ENCODE measurements at regions not wholly inside any gene's neighbourhood (a gene's known extent, or its start where the extent isn't known, plus 50 kb on each side); places are given as distances from the start of the nearest gene placed in this dataset.
"Not testable (repeated sequence)": the region's sequence is repeated elsewhere in the genome, so short reads cannot be mapped to it uniquely, and the experiment has no call there.

DNA sequence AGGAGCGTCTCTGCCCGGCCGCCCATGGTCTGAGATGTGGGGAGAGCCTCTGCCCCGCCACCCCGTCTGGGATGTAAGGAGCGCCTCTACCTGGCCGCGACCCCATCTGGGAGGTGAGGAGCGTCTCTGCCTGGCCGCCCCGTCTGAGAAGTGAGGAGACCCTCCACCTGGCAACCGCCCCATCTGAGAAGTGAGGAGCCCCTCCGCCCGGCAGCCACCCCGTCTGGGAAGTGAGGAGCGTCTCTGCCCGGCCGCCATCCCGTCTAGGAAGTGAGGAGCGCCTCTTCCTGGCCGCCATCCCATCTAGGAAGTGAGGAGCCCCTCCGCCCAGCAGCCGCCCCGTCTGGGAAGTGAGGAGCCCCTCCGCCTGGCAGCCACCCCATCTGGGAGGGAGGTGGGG is 551.9 kb downstream of the FAM181B start:
- TF ChIP-seq, protein P1, sequence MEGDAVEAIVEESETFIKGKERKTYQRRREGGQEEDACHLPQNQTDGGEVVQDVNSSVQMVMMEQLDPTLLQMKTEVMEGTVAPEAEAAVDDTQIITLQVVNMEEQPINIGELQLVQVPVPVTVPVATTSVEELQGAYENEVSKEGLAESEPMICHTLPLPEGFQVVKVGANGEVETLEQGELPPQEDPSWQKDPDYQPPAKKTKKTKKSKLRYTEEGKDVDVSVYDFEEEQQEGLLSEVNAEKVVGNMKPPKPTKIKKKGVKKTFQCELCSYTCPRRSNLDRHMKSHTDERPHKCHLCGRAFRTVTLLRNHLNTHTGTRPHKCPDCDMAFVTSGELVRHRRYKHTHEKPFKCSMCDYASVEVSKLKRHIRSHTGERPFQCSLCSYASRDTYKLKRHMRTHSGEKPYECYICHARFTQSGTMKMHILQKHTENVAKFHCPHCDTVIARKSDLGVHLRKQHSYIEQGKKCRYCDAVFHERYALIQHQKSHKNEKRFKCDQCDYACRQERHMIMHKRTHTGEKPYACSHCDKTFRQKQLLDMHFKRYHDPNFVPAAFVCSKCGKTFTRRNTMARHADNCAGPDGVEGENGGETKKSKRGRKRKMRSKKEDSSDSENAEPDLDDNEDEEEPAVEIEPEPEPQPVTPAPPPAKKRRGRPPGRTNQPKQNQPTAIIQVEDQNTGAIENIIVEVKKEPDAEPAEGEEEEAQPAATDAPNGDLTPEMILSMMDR (IDR thresholded peaks at IDR 0.05), result not testable (repeated sequence)
- TF ChIP-seq EZH2 (IDR thresholded peaks at IDR 0.05), result not testable (repeated sequence)

Data from neural progenitor cell (in vitro differentiated cells).